ENCODE measurements at regions not wholly inside any gene's neighbourhood (a gene's known extent, or its start where the extent isn't known, plus 50 kb on each side); places are given as distances from the start of the nearest gene placed in this dataset.

DNA sequence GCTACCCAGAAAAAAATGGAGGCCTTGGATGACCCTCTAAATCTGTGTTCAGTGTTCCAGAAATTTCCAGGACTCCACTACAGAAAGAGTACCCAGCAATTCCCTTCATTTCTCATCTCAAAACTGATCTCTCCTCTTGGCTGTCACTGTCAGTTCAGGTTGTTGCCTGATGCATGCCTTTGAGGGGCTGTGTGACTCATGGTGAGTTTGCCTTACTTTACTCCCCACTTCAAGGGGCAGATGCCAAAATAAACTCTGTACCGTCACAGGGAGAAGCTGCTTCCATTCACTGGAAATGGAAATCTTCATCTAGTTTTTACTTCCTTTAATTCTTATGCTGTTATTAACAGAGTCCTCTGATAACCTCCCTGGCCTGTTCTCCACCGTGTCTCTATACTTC, 1075.0 kb downstream of the DIAPH3 start:
- intact Hi-C loops (cut with DNase I, micrococcal nuclease), result no loop called here
- Histone ChIP-seq H3K4me3 (ENCODE audit: low read length) (no peak overlapping the region), H3K4me1 (ENCODE audit: insufficient read depth, low read length) (no peaks in the 10 kb centered on the region), H3K36me3 (ENCODE audit: insufficient read depth, low read length) (no peaks in the 10 kb centered on the region), H3K27ac (ENCODE audit: low read depth in 1 of 2, low read length in 2 of 2) (no peak overlapping the region), H3K27me3 (ENCODE audit: control insufficient read depth in 1 of 2, insufficient read depth in 2 of 2, low read length in 2 of 2) (no peaks in the 10 kb centered on the region), H3K9me3 (ENCODE audit: control insufficient read depth in 1 of 2, insufficient read depth in 1 of 2, low read length in 2 of 2) (no peaks in the 10 kb centered on the region)
- ATAC-seq (ENCODE audit: poor library complexity) (no peak), DNase-seq (no peak)
- H3K27ac Mint-ChIP-seq, result no peak overlapping the region
- ChIA-PET CTCF (no interaction called here), POLR2A (no interaction called here)
- H3K9me3 Mint-ChIP-seq, result no peaks in the 10 kb centered on the region
- H3K4me3 Mint-ChIP-seq, result no peak overlapping the region
- no peaks in the 10 kb centered on the region for H3K36me3 Mint-ChIP-seq (ENCODE audit: low read depth)
- no peaks in the 10 kb centered on the region for H3K27me3 Mint-ChIP-seq
- no peaks in the 10 kb centered on the region for H3K4me1 Mint-ChIP-seq (ENCODE audit: low read depth)
- TF ChIP-seq, protein P1, sequence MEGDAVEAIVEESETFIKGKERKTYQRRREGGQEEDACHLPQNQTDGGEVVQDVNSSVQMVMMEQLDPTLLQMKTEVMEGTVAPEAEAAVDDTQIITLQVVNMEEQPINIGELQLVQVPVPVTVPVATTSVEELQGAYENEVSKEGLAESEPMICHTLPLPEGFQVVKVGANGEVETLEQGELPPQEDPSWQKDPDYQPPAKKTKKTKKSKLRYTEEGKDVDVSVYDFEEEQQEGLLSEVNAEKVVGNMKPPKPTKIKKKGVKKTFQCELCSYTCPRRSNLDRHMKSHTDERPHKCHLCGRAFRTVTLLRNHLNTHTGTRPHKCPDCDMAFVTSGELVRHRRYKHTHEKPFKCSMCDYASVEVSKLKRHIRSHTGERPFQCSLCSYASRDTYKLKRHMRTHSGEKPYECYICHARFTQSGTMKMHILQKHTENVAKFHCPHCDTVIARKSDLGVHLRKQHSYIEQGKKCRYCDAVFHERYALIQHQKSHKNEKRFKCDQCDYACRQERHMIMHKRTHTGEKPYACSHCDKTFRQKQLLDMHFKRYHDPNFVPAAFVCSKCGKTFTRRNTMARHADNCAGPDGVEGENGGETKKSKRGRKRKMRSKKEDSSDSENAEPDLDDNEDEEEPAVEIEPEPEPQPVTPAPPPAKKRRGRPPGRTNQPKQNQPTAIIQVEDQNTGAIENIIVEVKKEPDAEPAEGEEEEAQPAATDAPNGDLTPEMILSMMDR (IDR thresholded peaks at IDR 0.05), result no peak

DNA sequence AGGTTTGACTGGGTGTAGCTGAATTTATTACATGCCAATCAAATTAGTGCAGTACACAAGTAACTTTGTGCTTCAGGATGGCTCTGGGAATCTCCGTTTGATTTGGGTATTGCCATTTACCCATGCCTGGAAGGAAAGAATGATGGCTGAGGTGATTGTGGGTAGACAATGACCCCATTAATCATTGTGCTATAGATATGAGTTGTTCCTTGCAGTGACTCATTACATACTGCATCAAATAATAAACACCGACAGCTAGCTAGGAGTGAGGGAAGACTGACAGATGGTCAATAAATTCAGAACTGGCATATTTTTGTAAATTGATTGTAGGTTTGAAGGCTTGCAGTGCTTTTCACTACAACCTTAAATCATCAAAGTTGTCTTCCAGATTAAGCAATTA, 1069.5 kb downstream of the DIAPH3 start:
- no peak overlapping the region for H3K27ac ChIP-seq (ENCODE audit: low read depth in 1 of 2, low read length in 2 of 2)
- H3K36me3 ChIP-seq (ENCODE audit: insufficient read depth, low read length), result no peaks in the 10 kb centered on the region
- H3K4me3 ChIP-seq (ENCODE audit: low read length), result no peak overlapping the region
- no peak overlapping the region for H3K27ac Mint-ChIP-seq
- no peaks in the 10 kb centered on the region for H3K27me3 ChIP-seq (ENCODE audit: control insufficient read depth in 1 of 2, insufficient read depth in 2 of 2, low read length in 2 of 2)
- TF ChIP-seq, protein P1 (IDR thresholded peaks at IDR 0.05), result no peak
- no peak for DNase-seq
- no peaks in the 10 kb centered on the region for H3K4me1 Mint-ChIP-seq (ENCODE audit: low read depth)
- ATAC-seq (ENCODE audit: poor library complexity), result no peak
- POLR2A ChIA-PET, result no interaction called here
- no peaks in the 10 kb centered on the region for H3K36me3 Mint-ChIP-seq (ENCODE audit: low read depth)
- H3K9me3 ChIP-seq (ENCODE audit: control insufficient read depth in 1 of 2, insufficient read depth in 1 of 2, low read length in 2 of 2), result no peaks in the 10 kb centered on the region
- H3K27me3 Mint-ChIP-seq, result no peaks in the 10 kb centered on the region
- no peak overlapping the region for H3K4me3 Mint-ChIP-seq
- no peaks in the 10 kb centered on the region for H3K9me3 Mint-ChIP-seq
- CTCF ChIA-PET, result no interaction called here
- no peaks in the 10 kb centered on the region for H3K4me1 ChIP-seq (ENCODE audit: insufficient read depth, low read length)
- intact Hi-C loops (cut with DNase I, micrococcal nuclease), result no loop called here

DNA sequence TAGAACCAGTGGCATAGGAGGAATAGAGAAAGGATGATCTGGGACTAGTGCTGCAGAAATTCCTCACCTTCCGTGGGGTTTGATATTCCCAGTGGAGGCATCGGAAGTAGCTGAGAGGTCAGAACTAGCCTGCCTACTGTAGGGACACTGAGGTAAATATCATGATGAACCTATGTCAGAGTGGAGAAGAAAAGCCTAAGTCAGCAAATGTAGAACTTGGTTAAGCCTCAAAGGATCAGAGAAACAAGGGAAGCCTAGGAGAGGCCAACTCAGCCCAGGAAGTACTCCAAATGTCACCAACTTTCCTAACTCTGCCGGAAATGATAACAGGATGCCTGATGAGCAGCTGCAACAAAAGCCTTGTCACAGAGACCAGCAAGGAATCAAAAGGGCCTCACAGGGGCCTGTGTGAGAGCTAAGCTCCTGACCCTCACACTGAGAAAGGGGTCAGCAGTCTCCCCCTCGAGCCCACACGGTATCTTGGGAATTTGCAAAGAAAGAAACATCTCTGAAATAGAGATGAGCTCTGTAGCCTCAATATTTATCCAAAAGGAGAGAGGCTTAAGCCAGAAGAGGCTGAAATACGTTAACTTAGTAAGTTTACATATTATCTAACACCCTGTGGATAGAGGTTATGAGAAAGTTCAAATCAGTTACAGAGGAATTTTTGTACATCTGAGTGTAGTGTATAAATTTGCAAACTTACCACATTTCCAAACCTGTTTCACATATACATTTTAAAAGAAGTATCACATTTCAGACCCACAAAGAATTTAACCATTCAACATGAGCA, 1064.3 kb downstream of the DIAPH3 start:
- Histone ChIP-seq H3K4me3 (ENCODE audit: low read length) (no peak overlapping the region), H3K4me1 (ENCODE audit: insufficient read depth, low read length) (no peaks in the 10 kb centered on the region), H3K27me3 (ENCODE audit: control insufficient read depth in 1 of 2, insufficient read depth in 2 of 2, low read length in 2 of 2) (no peaks in the 10 kb centered on the region), H3K9me3 (ENCODE audit: control insufficient read depth in 1 of 2, insufficient read depth in 1 of 2, low read length in 2 of 2) (no peaks in the 10 kb centered on the region), H3K36me3 (ENCODE audit: insufficient read depth, low read length) (no peaks in the 10 kb centered on the region), H3K27ac (ENCODE audit: low read depth in 1 of 2, low read length in 2 of 2) (no peak overlapping the region)
- POLR2A ChIA-PET, result no interaction called here
- Mint-ChIP-seq H3K27me3 (no peaks in the 10 kb centered on the region), H3K9me3 (no peaks in the 10 kb centered on the region), H3K4me1 (ENCODE audit: low read depth) (no peaks in the 10 kb centered on the region), H3K27ac (no peak overlapping the region), H3K36me3 (ENCODE audit: low read depth) (no peaks in the 10 kb centered on the region), H3K4me3 (no peak overlapping the region)
- intact Hi-C loops (cut with DNase I, micrococcal nuclease), result no loop called here
- CTCF ChIA-PET, result no interaction called here
- no peak for ATAC-seq (ENCODE audit: poor library complexity)
- TF ChIP-seq, protein P1 (IDR thresholded peaks at IDR 0.05), result no peak
- no peak for DNase-seq

Data from CD4-positive, alpha-beta T cell (primary cell).